OCI-LY1 (cell line): ENCODE measurements at regions not wholly inside any gene's neighbourhood (a gene's known extent, or its start where the extent isn't known, plus 50 kb on each side); places are given as distances from the start of the nearest gene placed in this dataset.

Experiments used
- H2AFZ ChIP-seq: fragments of 200-600 bp; sonication (generic), shearing (Covaris generic); 2 replicates; pipeline ENCODE4 v1.6.0; 2014; ENCODE audit warnings: antibody characterized with exemption, mild to moderate bottlenecking, low read length
- H3F3A ChIP-seq: fragments of 200-600 bp; sonication (generic), shearing (Covaris generic); 2 replicates; pipeline ENCODE4 v1.6.0; 2014; ENCODE audit warnings: mild to moderate bottlenecking, antibody characterized with exemption, low read length, moderate library complexity; ENCODE audit not compliant: insufficient read depth
- H3K27ac ChIP-seq: fragments of 200-600 bp; sonication (generic); 2 replicates; pipeline ENCODE4 v1.5.1; 2014; ENCODE audit warnings: low read length, mixed run types, mild to moderate bottlenecking, low read depth; ENCODE audit not compliant: poor library complexity, severe bottlenecking
- H3K27me3 ChIP-seq: fragments of 200-600 bp; sonication (generic); 2 replicates; pipeline ENCODE4 v1.6.0; 2014; ENCODE audit warnings: antibody characterized with exemption, mild to moderate bottlenecking, low read length, moderate library complexity; ENCODE audit not compliant: insufficient read depth
- H3K36me3 ChIP-seq: fragments of 200-600 bp; sonication (generic); 2 replicates; pipeline ENCODE4 v1.6.1; 2014; ENCODE audit warnings: mild to moderate bottlenecking, antibody characterized with exemption, low read length, moderate library complexity, mixed read lengths; ENCODE audit not compliant: insufficient read depth
- H3K4me1 ChIP-seq: fragments of 200-600 bp; sonication (generic); 2 replicates; pipeline ENCODE4 v1.5.1; 2014; ENCODE audit warnings: mild to moderate bottlenecking, low read length, moderate library complexity; ENCODE audit not compliant: insufficient read depth, severe bottlenecking
- H3K4me2 ChIP-seq: fragments of 200-600 bp; sonication (generic), shearing (Covaris generic); 2 replicates; pipeline ENCODE4 v1.6.1; 2014; ENCODE audit warnings: low read length
- H3K4me3 ChIP-seq: fragments of 200-600 bp; sonication (generic); 2 replicates; pipeline ENCODE4 v1.5.1; 2014; ENCODE audit warnings: low read length, low read depth, mild to moderate bottlenecking, mixed read lengths; ENCODE audit not compliant: poor library complexity, severe bottlenecking
- H3K79me2 ChIP-seq: fragments of 200-600 bp; shearing (Covaris generic); 2 replicates; pipeline ENCODE4 v1.6.1; 2016; ENCODE audit warnings: mixed run types, low read length, mixed read lengths; ENCODE audit not compliant: insufficient read depth
- H3K9ac ChIP-seq: fragments of 200-600 bp; sonication (generic), shearing (Covaris generic); 2 replicates; pipeline ENCODE4 v1.6.1; 2014; ENCODE audit warnings: mild to moderate bottlenecking, low read length, mixed read lengths
- H3K9me2 ChIP-seq: fragments of 200-600 bp; sonication (generic), shearing (Covaris generic); 2 replicates; pipeline ENCODE4 v1.6.1; 2014; ENCODE audit warnings: low read depth, mild to moderate bottlenecking, low read length, mixed read lengths
- H3K9me3 ChIP-seq: fragments of 200-600 bp; shearing (Covaris generic); 2 replicates; pipeline ENCODE4 v1.6.1; 2014; ENCODE audit warnings: low read length, mixed read lengths
- H4K20me1 ChIP-seq: fragments of 200-600 bp; sonication (generic), shearing (Covaris generic); 2 replicates; pipeline ENCODE4 v1.6.0; 2016; ENCODE audit warnings: mild to moderate bottlenecking, low read length; ENCODE audit not compliant: insufficient read depth
- EZH2 ChIP-seq: fragments of 200-600 bp; sonication (generic), shearing (Covaris generic); IDR thresholded peaks from 2 replicates; pipeline ENCODE4 v1.8.0; 2017; ENCODE audit warnings: borderline replicate concordance, mixed run types, mild to moderate bottlenecking, antibody characterized with exemption, low read length, moderate library complexity, mixed read lengths
- TF ChIP-seq, protein P1 (sequence below): fragments of 200-600 bp; sonication (generic), shearing (Covaris generic); IDR thresholded peaks from 2 replicates; pipeline ENCODE4 v1.5.1; 2017; ENCODE audit warnings: mild to moderate bottlenecking, antibody characterized with exemption, low read length, moderate library complexity, mixed read lengths

DNA sequence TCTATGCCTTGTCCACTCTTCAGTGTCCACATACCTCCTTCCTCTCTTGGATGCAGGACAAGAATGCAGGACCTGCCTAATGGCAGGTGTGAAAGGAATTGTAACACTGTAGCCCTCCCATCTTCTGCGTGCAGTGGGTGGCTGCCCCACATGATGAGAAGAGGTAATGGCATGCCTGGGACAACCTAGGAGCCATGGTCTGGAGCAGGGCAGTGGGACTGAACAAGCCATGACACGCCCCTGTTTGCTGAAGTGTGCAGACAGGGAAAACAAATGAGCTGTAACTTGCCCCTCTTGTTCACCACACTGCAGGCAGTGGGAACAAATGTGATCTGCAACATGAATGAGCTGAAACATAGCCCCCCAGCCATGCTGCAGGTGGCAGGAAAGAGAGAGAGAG lies 192.2 kb downstream of the PCDH17 start:
- Histone ChIP-seq H3K4me3 (no peak overlapping the region), H3K4me2 (no peak overlapping the region), H3K27me3 (no peaks in the 10 kb centered on the region), H3K36me3 (no peaks in the 10 kb centered on the region), H3K79me2 (no peaks in the 10 kb centered on the region), H3K9ac (no peak overlapping the region), H3K9me2 (no peaks in the 10 kb centered on the region), H3F3A (no peaks in the 10 kb centered on the region), H3K9me3 (no peaks in the 10 kb centered on the region), H2AFZ (no peak overlapping the region), H3K27ac (no peak overlapping the region), H4K20me1 (no peaks in the 10 kb centered on the region), H3K4me1 (no peaks in the 10 kb centered on the region)
- no peak for TF ChIP-seq EZH2
- TF ChIP-seq, protein P1, sequence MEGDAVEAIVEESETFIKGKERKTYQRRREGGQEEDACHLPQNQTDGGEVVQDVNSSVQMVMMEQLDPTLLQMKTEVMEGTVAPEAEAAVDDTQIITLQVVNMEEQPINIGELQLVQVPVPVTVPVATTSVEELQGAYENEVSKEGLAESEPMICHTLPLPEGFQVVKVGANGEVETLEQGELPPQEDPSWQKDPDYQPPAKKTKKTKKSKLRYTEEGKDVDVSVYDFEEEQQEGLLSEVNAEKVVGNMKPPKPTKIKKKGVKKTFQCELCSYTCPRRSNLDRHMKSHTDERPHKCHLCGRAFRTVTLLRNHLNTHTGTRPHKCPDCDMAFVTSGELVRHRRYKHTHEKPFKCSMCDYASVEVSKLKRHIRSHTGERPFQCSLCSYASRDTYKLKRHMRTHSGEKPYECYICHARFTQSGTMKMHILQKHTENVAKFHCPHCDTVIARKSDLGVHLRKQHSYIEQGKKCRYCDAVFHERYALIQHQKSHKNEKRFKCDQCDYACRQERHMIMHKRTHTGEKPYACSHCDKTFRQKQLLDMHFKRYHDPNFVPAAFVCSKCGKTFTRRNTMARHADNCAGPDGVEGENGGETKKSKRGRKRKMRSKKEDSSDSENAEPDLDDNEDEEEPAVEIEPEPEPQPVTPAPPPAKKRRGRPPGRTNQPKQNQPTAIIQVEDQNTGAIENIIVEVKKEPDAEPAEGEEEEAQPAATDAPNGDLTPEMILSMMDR = no peak

GRCh38 chr13:57824121-57824520 lies 192.6 kb downstream of the PCDH17 start:
- H2AFZ ChIP-seq = no peak overlapping the region
- TF ChIP-seq, protein P1 = no peak
- no peak for TF ChIP-seq EZH2
- no peaks in the 10 kb centered on the region for H4K20me1 ChIP-seq
- H3K4me1 ChIP-seq = no peaks in the 10 kb centered on the region
- no peaks in the 10 kb centered on the region for H3K79me2 ChIP-seq
- H3K9me2 ChIP-seq = no peaks in the 10 kb centered on the region
- H3K9me3 ChIP-seq = no peaks in the 10 kb centered on the region
- no peaks in the 10 kb centered on the region for H3K36me3 ChIP-seq
- H3K4me3 ChIP-seq = no peak overlapping the region
- H3K4me2 ChIP-seq = no peak overlapping the region
- no peaks in the 10 kb centered on the region for H3K27me3 ChIP-seq
- no peak overlapping the region for H3K9ac ChIP-seq
- no peak overlapping the region for H3K27ac ChIP-seq
- H3F3A ChIP-seq = no peaks in the 10 kb centered on the region

- Histone ChIP-seq H2AFZ (no peak overlapping the region), H3K4me3 (no peak overlapping the region), H3K36me3 (no peaks in the 10 kb centered on the region), H4K20me1 (no peaks in the 10 kb centered on the region), H3K79me2 (no peaks in the 10 kb centered on the region), H3K27me3 (no peaks in the 10 kb centered on the region), H3K27ac (no peak overlapping the region), H3K9me2 (no peaks in the 10 kb centered on the region), H3F3A (no peaks in the 10 kb centered on the region), H3K4me2 (no peak overlapping the region), H3K9me3 (no peaks in the 10 kb centered on the region), H3K4me1 (no peaks in the 10 kb centered on the region), H3K9ac (no peak overlapping the region)
- no peak for TF ChIP-seq EZH2
- TF ChIP-seq, protein P1 = no peak
Observed at GRCh38 chr13:57825066-57825465, 193.5 kb downstream of the PCDH17 start.
